ENCODE measurements at regions not wholly inside any gene's neighbourhood (a gene's known extent, or its start where the extent isn't known, plus 50 kb on each side); places are given as distances from the start of the nearest gene placed in this dataset.

- TF ChIP-seq POLR2AphosphoS5 (IDR thresholded peaks at IDR 0.05; ENCODE audit: low read depth) (no peak), CTCF (IDR thresholded peaks at IDR 0.05; ENCODE audit: insufficient read depth, low read length) (no peak)
These were observed 177.2 kb downstream of the POLR2M start for GRCh38 chr15:57883701-57884100.
